ENCODE measurements at regions not wholly inside any gene's neighbourhood (a gene's known extent, or its start where the extent isn't known, plus 50 kb on each side); places are given as distances from the start of the nearest gene placed in this dataset.

GRCh38 chr13:86377451-86377850, 578.2 kb upstream of the SLITRK6 start:
- TF ChIP-seq CTCF (IDR thresholded peaks at IDR 0.05) (no peak), POLR2A (IDR thresholded peaks at IDR 0.05) (no peak)

Data from body of pancreas (tissue), 4 donors.